GM12891 (cell line): ENCODE measurements at regions not wholly inside any gene's neighbourhood (a gene's known extent, or its start where the extent isn't known, plus 50 kb on each side); places are given as distances from the start of the nearest gene placed in this dataset.

Experiments
- POLR2AphosphoS5 ChIP-seq: IDR thresholded peaks from 2 replicates; pipeline ENCODE4 v1.6.1; 2011; ENCODE audit warnings: low read depth, low read length, control low read depth
- SPI1 ChIP-seq: IDR thresholded peaks from 2 replicates; pipeline ENCODE4 v1.6.1; 2011; ENCODE audit warnings: low read depth, low read length, control low read depth

DNA sequence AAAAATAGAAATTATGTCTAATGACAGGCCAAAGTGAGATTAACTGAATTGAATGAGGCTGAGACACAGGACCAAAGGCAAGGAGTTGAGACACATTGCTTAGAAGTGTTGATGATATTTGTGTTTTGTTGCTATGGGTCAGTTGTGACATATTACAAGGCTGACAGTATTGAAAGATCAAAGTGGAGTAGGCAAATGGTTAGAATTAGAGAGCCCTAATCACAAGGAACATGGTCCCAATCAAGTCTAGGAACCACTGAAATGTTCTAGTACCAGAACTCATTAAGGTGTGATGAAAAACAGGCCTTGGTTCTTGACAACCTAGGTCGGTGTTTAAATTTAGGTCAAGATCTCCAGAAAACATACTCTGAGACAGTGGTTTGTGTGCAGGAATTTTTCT is 896.3 kb upstream of the HS3ST1 start:
- TF ChIP-seq POLR2AphosphoS5 (no peak), SPI1 (no peak)
